Common myeloid progenitor, CD34-positive (primary cell): ENCODE measurements at regions not wholly inside any gene's neighbourhood (a gene's known extent, or its start where the extent isn't known, plus 50 kb on each side); places are given as distances from the start of the nearest gene placed in this dataset.

ENCODE experiments used
- CTCF ChIA-PET: fragments of 350-600 bp; sonication (Branson Sonifier 250); formaldehyde crosslinking; loops from one replicate; lab custom pipeline; 2021; ENCODE audit warnings: antibody characterized with exemption; lab: Charles Lee
- POLR2A ChIA-PET: fragments of 350-600 bp; sonication (Branson Sonifier 250); formaldehyde crosslinking; loops from one replicate; lab custom pipeline; 2021; ENCODE audit warnings: antibody characterized with exemption; lab: Charles Lee
- DNase-seq, 3 donors: peaks; one replicate each; pipeline versions ENCODE4 v3.0.0 to v3.0.0-alpha.2; 2013
- H3K27ac ChIP-seq, 2 experiments: 1 replicate in 1 of 2; 2 replicates in 1 of 2; pipeline ENCODE4 v1.7.0; 2013; ENCODE audit warnings: inconsistent platforms in 2 of 2, low read length in 2 of 2, mild to moderate bottlenecking in 2 of 2, low read depth in 1 of 2, moderate library complexity in 1 of 2; ENCODE audit not compliant: severe bottlenecking in 2 of 2, insufficient read depth in 1 of 2, poor library complexity in 1 of 2
- H3K27me3 ChIP-seq, 5 experiments: replicated peaks in 2 of 5; 1 replicate in 3 of 5; 2 replicates in 2 of 5; pipeline versions ENCODE4 v1.6.1 to v1.7.0; 2013; ENCODE audit warnings: low read length in 4 of 5, mild to moderate bottlenecking in 2 of 5, moderate library complexity in 2 of 5, inconsistent platforms in 1 of 5; ENCODE audit not compliant: insufficient read depth in 5 of 5, control insufficient read depth in 4 of 5
- H3K36me3 ChIP-seq, 4 experiments: 1 replicate in 2 of 4; 2 replicates in 2 of 4; pipeline versions ENCODE4 v1.6.1 to v1.7.0; 2013; ENCODE audit warnings: low read length in 3 of 4, control low read depth in 1 of 4, mild to moderate bottlenecking in 1 of 4; ENCODE audit not compliant: control insufficient read depth in 4 of 4, insufficient read depth in 4 of 4
- H3K4me1 ChIP-seq, 4 experiments: 1 replicate in 3 of 4; 2 replicates in 1 of 4; pipeline versions ENCODE4 v1.6.1 to v1.7.1; 2013; ENCODE audit warnings: low read length in 3 of 4, mild to moderate bottlenecking in 3 of 4, control low read depth in 1 of 4, inconsistent platforms in 1 of 4, moderate library complexity in 1 of 4; ENCODE audit not compliant: control insufficient read depth in 4 of 4, insufficient read depth in 4 of 4; ENCODE audit errors: control extremely low read depth in 1 of 4
- H3K4me3 ChIP-seq, 7 experiments: 1 replicate in 4 of 7; 2 replicates in 3 of 7; pipeline versions ENCODE4 v1.5.1 to v1.7.0; 2013; ENCODE audit warnings: mild to moderate bottlenecking in 7 of 7, low read length in 6 of 7, moderate library complexity in 6 of 7, inconsistent platforms in 2 of 7, low read depth in 2 of 7, control low read depth in 1 of 7; ENCODE audit not compliant: insufficient read depth in 4 of 7, control insufficient read depth in 1 of 7; ENCODE audit errors: extremely low read depth in 1 of 7
- H3K9me3 ChIP-seq, 5 experiments: 1 replicate in 4 of 5; 2 replicates in 1 of 5; pipeline versions ENCODE4 v1.6.1 to v1.7.1; 2013; ENCODE audit warnings: low read length in 4 of 5, mild to moderate bottlenecking in 2 of 5, inconsistent platforms in 1 of 5, low read depth in 1 of 5, moderate library complexity in 1 of 5; ENCODE audit not compliant: control insufficient read depth in 4 of 5, insufficient read depth in 2 of 5; ENCODE audit errors: control extremely low read depth in 1 of 5
- WGBS: methylation state at CpG from one replicate; pipeline ENCODE4 v1.1.5; 2013; ENCODE audit not compliant: insufficient coverage; 5-methylcytosine and 5-hydroxymethylcytosine counted together

DNA sequence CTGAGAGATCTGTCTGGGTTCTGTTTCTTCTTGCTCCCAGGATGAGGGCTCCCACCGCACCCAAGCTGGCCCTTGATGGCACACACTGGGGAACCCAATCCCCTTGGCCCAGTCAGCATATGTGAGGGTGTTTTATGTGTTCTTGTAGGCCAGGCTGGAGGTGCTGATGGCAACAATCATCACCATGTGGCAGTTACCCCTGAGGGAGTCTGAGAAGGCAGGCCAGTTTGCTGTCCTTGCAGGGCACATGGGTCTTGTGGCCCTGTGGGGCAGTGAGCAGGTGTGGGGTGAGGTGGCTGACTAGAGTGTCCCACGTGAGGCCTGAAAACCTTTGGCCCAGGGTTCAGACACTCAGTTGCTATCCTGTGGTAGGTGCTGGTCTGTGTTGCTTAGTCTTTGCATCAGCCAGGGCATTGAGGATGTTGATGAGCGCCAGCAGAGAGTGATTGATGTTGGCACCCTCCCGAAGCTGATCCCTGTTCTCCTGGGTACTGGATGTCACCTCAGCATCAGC lies 2183.0 kb downstream of the TP53TG3F start:
- 64% methylated on average over 4 of the region's 4 CpGs for WGBS
- H3K36me3 ChIP-seq, result no peaks in the 10 kb centered on the region
- CTCF ChIA-PET, result no interaction called here
- peaks cover 3 to 14% (median 7%) of the 10 kb centered on the region in 5 experiments for H3K9me3 ChIP-seq
- H3K4me1 ChIP-seq, result no peaks in the 10 kb centered on the region
- no peak for DNase-seq
- no peak overlapping the region for H3K4me3 ChIP-seq
- H3K27me3 ChIP-seq, result no peaks in the 10 kb centered on the region
- H3K27ac ChIP-seq, result no peak overlapping the region
- POLR2A ChIA-PET, result no interaction called here

DNA sequence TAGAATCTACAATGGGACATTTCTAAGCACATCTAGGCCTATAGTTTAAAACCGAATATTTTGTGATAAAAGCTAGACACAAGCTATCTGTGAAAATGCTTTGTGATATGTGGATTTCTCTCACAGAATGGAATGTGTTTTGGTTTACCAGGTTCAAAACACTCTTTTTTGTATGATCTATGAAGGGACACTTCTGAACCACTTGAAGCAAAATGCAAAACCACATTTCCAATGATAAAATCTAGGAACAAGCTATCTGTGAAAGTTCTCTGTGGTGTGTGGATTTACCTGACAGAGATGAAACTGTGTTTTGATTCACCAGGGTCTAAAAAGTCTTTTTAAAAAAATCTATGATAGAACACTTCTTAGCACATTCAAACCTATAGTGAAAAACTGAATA lies 2192.4 kb downstream of the TP53TG3F start:
- no peak for DNase-seq
- no peaks in the 10 kb centered on the region for H3K27me3 ChIP-seq
- H3K36me3 ChIP-seq, result no peaks in the 10 kb centered on the region
- H3K27ac ChIP-seq, result no peak overlapping the region
- ChIA-PET CTCF (no interaction called here), POLR2A (no interaction called here)
- WGBS, result 80% methylated on average over 1 of the region's 1 CpG
- no peaks in the 10 kb centered on the region for H3K4me1 ChIP-seq
- H3K9me3 ChIP-seq, result peaks cover 0 to 7% (median 0%) of the 10 kb centered on the region in 5 experiments
- H3K4me3 ChIP-seq, result no peak overlapping the region

DNA sequence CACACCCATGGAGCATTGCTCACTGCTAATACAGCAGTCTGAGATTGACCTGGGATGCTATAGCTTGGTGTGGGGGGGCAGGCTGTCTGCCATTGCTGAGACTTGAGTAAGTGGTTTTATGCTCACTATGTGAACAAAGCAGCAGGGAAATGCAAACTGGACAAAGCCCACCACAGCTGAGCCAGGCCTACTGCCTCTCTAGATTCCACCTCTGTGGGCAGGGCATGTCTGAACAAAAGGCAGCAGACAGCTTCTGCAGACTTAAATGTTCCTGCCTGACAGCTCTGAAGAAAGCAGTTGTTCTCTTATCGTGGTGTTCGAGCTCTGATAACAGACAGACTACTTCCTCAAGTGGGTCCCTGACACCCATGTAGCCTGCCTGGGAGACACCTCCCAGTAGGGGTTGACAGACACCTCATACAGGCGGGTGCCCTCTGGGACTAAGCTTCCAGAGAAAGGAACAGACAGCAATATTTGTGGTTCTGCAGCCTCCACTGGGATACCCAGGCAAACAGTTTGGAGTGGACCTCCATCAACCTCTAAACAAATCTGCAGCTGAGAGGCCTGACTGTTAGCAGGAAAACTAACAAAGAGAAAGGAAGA lies 2204.8 kb downstream of the TP53TG3F start:
- Histone ChIP-seq H3K4me1 (no peaks in the 10 kb centered on the region), H3K36me3 (no peaks in the 10 kb centered on the region), H3K27ac (no peak overlapping the region), H3K9me3 (peaks cover 0 to 8% (median 0%) of the 10 kb centered on the region in 5 experiments), H3K27me3 (no peaks in the 10 kb centered on the region), H3K4me3 (no peak overlapping the region)
- DNase-seq, result no peak
- 76% methylated on average over 3 of the region's 3 CpGs for WGBS
- CTCF ChIA-PET, result no interaction called here
- POLR2A ChIA-PET, result no interaction called here

DNA sequence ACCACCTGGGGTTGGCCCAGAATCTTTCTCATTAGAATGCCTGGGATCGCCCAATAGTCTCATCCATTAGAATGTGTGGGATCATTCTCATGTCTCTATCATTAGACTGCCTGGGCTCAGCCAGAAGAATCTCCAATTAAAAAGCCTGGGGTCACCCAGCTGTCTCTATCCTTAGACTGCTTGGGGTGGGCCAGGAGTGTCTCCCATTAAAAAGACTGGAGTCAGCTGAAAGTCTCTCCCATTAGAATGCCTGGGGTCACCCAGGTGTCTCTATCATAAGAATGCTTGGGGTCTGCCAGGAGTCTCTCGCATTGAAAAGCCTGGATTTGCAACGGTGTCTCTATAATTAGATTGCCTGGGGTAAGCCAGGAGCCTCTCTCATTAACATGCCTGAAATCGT lies 2225.7 kb downstream of the TP53TG3F start:
- CTCF ChIA-PET, result no interaction called here
- POLR2A ChIA-PET, result no interaction called here
- H3K4me3 ChIP-seq, result no peak overlapping the region
- WGBS, result 71% methylated on average over 4 of the region's 4 CpGs
- no peaks in the 10 kb centered on the region for H3K27me3 ChIP-seq
- no peaks in the 10 kb centered on the region for H3K4me1 ChIP-seq
- H3K27ac ChIP-seq, result no peak overlapping the region
- peaks cover 1 to 14% (median 7%) of the 10 kb centered on the region in 5 experiments for H3K9me3 ChIP-seq
- no peaks in the 10 kb centered on the region for H3K36me3 ChIP-seq
- DNase-seq, result no peak

DNA sequence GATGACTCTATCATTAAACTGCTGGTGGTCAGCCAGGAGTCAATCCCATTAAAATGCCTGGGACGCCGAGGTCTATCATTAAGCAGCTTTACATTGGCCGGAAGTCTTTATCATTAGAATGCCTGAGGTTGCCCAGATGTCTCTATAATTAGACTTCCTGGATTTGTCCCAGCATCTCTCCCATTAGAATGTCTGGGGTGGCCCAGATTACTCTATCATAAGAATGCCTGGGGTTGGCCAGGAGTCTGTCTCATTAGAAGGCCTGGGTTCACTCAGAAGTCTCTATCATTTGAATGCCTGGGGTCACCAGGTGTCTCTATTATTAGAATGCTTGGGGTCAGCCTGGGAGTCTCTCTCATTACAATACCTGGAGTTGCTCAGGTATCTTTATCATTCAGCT lies 2227.2 kb downstream of the TP53TG3F start:
- Histone ChIP-seq H3K4me1 (no peaks in the 10 kb centered on the region), H3K27me3 (no peaks in the 10 kb centered on the region), H3K4me3 (no peak overlapping the region), H3K9me3 (peaks cover 0 to 14% (median 8%) of the 10 kb centered on the region in 5 experiments), H3K27ac (no peak overlapping the region), H3K36me3 (no peaks in the 10 kb centered on the region)
- POLR2A ChIA-PET, result no interaction called here
- CTCF ChIA-PET, result no interaction called here
- no peak for DNase-seq
- 82% methylated on average over 3 of the region's 3 CpGs for WGBS

DNA sequence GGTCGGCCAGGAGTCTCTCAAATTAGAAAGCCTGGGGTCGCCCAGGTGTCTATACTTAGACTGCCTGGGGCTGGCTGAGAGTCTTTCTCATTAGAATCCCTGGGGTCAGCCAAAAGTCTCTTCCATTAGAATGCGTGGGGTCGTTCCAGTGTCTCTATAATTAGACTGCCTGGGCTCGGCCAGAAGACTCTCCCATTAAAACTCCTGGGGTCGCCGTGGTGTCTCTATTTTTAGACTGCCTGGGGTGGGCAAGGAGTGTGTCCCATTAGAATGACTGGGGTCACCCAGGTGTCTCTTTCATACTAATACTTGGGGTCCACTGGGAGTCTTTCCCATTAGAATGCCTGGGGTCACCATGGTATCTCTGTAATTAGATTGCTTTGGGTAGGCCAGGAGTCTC lies 2227.7 kb downstream of the TP53TG3F start:
- Histone ChIP-seq H3K27me3 (no peaks in the 10 kb centered on the region), H3K4me3 (no peak overlapping the region), H3K9me3 (peaks cover 0 to 14% (median 8%) of the 10 kb centered on the region in 5 experiments), H3K27ac (no peak overlapping the region), H3K36me3 (no peaks in the 10 kb centered on the region), H3K4me1 (no peaks in the 10 kb centered on the region)
- no peak for DNase-seq
- WGBS, result 68% methylated on average over 7 of the region's 7 CpGs
- ChIA-PET POLR2A (no interaction called here), CTCF (no interaction called here)

DNA sequence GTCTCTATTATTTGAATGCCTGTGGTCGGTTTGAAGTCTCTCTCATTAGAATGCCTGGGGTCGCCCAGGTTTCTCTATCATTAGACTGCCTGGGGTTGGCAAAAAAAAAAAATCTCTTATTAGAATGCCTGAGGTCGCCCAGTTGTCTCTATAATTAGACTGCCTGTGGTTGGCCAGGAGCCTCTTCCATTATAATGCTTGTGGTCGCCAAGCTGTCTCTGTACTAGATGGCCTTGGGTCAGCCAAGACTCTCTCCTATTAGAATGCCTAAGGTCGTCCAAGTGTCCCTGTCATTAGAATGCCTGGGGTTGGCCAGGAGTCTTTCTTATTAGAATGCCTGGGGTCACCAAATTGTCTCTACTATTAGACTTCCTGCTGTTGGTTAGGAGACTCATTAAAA lies 2228.4 kb downstream of the TP53TG3F start:
- Histone ChIP-seq H3K9me3 (peaks cover 0 to 14% (median 8%) of the 10 kb centered on the region in 5 experiments), H3K27me3 (no peaks in the 10 kb centered on the region), H3K4me3 (no peak overlapping the region), H3K36me3 (no peaks in the 10 kb centered on the region), H3K27ac (no peak overlapping the region), H3K4me1 (no peaks in the 10 kb centered on the region)
- ChIA-PET CTCF (no interaction called here), POLR2A (no interaction called here)
- WGBS, result 45% methylated on average over 4 of the region's 5 CpGs
- no peak for DNase-seq
